Kidney tubule cell (primary cell): ENCODE measurements at regions not wholly inside any gene's neighbourhood (a gene's known extent, or its start where the extent isn't known, plus 50 kb on each side); places are given as distances from the start of the nearest gene placed in this dataset.
"Not testable (repeated sequence)": the region's sequence is repeated elsewhere in the genome, so short reads cannot be mapped to it uniquely, and the experiment has no call there.

Experiments used
- DNase-seq: peaks from one replicate; pipeline ENCODE4 v3.0.0-alpha.2; 2018; ENCODE audit warnings: low spot score

DNA sequence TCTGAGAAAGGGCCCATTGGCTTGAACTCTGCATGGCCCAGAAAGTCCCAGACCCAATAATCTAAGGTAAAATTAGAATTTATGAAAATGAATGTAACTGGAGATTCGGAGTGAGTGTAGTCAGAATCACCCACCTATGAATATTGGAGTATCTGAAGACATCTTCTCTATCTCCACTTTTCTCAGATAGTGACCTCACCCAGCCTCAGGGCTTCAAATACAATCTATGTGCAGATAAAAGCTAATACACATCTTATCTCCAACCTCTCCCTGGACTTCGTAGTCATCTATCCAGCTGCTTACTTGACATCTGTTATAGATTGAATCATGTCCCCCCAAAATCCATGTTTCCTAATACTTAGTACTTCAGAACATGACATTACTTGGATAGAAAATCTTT lies 263.2 kb downstream of the RAD51AP2 start:
- DNase-seq: no peak

DNA sequence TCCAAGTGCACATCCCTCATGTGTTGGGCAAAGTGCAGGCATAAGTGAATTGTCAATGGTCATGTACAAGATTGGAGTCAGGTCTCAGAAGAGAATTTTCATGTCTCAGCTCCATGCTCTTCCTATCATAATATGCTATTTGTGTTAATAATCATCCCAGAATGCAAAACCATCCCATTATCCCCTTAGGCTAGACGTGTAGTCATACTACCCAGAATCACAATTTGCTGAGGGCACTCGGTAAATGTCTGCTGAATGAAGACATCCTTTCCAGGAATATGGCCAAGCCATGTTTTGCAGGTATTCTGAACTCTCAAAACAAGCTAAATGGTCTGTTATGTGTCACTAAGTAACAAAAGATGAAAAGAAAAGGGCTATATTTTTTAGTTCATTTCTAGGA lies 263.8 kb downstream of the RAD51AP2 start:
- DNase-seq: no peak

DNA sequence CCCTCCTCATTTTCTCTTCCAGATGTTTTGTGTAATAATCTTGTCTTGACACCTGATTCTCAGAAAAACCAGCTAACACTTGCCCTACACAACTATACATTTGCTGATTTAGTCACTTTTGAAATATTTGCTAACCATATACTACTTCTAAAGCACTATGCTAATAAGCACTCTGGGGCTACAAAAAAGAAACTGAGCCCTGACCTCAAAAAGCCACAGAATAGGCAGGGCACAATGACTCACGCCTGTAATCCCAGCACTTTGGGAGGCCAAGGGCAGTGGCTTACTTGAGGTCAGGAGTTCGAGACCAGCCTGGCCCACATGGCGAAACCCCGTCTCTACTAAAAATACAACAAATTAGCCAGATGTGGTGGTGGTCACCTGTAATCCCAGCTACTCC lies 266.0 kb downstream of the RAD51AP2 start:
- no peak for DNase-seq

- DNase-seq: no peak
Observed at GRCh38 chr2:17251171-17251570, 267.1 kb downstream of the RAD51AP2 start.

DNA sequence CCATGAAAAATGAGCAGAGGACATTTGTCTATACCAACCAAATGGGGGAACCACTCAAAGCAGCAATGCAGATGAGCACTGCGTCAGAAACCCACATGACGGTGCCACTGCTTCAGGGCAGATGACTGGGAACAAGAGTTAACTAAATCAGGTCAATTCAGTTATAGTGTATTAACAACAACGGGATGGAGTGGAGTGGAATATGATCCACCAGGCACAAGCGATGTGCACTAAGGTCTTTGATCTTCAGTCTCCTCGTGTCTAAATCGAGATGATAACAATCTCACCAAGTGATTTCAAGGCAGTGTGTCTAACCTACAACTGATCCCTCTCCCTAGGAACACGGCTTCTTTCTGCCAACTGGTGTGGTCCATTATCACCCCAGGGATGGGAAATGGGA lies 269.0 kb downstream of the RAD51AP2 start:
- no peak for DNase-seq

- no peak for DNase-seq
Observed at GRCh38 chr2:17245906-17246305, 272.3 kb downstream of the RAD51AP2 start.

DNA sequence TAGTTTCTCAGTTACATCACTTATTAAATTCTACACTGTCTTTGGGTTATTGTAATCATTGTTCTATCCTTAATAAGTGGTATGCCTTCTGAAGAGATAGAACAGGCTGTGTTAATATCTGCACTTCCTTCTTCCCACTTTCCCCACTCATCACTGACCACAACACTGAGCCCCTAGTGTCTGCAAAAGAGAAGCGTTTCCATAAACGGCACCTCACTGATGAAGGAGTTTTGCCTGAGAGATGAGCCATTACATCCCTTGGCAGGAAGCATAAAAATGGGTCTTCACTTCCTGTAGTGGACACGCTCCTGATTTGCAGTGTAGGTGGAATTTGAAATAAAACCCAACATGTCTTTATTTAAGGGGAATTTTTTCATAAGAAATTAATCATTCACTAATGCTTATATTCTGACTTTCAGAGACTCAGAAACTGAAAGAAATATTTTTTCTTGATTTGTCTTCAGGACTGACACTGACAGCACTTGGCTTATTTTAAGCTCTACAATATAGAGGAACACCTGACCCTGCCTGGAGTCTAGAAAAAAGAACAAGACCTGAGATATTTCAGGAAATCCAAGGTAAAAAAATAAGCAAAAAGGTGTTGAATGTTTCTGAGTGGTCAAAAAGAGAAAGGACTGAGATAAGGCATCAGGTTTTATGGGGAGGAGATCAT lies 275.3 kb downstream of the RAD51AP2 start:
- peak; percentile 2 for DNase-seq

DNA sequence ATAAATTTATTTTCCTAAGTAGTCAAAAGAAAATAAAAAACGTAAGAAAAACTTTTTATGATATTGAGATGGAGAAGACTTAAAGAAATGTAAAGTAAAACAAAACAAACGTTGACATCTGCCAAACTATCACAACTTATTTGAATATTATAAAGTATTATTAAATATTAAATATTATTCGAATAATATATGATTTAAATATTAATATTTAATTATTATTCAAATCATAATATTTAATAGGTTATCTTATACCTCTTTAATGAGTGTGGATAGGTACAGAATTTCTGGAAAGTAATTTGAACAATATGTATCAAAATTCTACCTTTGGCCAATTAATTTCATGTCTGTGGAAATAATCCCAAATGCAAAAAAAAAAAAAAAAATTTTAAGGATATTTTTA lies 278.7 kb downstream of the RAD51AP2 start:
- no peak for DNase-seq

- no peak for DNase-seq
Observed at GRCh38 chr2:17235167-17235566, 283.1 kb downstream of the RAD51AP2 start.

- peak; percentile 22 for DNase-seq
Observed at GRCh38 chr2:17232776-17233556, 285.3 kb downstream of the RAD51AP2 start.

DNA sequence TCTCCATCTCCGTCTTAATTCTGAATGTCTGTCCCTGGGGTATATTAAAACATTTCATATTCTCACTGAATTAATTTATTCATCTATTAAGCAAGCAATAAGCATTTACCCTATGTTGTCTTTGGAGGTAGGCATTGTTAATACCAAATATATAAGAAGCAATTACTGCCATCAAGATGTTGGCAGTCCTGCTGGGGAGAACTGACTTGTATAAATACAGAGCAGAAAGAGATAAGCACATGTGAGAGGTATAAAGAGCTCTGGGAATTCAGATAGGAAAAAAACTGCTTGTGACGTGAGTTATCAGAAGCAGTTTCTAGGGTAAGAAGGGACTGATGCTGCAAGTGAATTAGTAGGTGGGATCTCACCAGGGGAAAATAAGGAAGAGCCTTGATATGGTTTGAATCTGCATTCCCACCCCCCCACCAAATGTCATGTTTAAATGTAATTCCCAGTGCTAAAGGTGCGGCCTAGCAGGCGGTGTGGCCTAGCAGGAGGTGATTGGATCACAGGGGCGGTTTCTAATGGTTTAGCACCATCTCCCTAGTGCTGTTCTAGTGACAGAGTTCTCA lies 286.8 kb downstream of the RAD51AP2 start:
- no peak for DNase-seq

- no peak for DNase-seq
Observed at GRCh38 chr2:17229414-17229813, 288.8 kb downstream of the RAD51AP2 start.

- no peak for DNase-seq
Observed at GRCh38 chr2:17228461-17228860, 289.8 kb downstream of the RAD51AP2 start.

GRCh38 chr2:17227856-17228255 lies 290.4 kb downstream of the RAD51AP2 start:
- no peak for DNase-seq

GRCh38 chr2:17226941-17227490 lies 291.2 kb downstream of the RAD51AP2 start:
- DNase-seq: no peak

DNA sequence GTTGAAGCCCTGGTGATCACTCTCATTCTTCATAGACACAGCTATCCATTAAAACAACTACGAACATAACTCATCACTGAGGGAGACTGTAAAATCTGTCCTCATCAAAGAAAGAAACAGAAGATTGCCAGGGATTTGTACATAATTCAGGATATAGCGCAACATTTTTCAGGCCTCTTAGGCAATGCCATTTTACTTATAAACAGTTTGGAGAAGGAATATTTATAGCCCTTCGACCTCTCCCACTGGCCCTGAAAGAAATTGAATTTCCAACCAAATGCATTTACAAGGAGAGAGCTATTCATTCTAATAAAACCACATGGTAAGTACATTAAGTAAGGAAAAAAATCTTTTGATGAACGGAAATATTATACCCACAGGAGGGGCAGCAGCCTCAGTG lies 295.0 kb downstream of the RAD51AP2 start:
- DNase-seq: no peak

GRCh38 chr2:17208511-17208910 lies 309.7 kb downstream of the RAD51AP2 start:
- peak; percentile 50 for DNase-seq

- no peak for DNase-seq
Observed at GRCh38 chr2:17206771-17207170, 311.5 kb downstream of the RAD51AP2 start.

DNA sequence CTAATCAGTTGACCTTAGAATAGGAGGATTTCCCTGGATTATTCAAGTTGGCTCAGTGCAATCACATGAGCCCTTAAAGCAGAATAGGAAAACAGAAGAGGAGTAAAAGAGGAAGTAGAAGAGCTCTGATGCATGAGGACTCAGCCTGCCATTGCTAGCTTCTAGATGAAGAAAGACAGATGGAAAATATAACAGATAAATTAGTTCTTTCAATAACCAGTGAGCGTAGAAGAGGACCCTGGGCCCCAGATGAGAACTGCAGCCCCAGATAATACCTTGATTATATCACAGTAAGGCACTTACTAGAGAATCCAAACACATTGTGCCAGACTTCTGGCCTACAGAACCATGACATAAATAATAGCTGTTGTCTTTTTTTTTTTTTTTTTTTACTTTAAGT lies 314.0 kb downstream of the RAD51AP2 start:
- not testable (repeated sequence) for DNase-seq

GRCh38 chr2:17202628-17203027 lies 315.6 kb downstream of the RAD51AP2 start:
- DNase-seq: not testable (repeated sequence)

DNA sequence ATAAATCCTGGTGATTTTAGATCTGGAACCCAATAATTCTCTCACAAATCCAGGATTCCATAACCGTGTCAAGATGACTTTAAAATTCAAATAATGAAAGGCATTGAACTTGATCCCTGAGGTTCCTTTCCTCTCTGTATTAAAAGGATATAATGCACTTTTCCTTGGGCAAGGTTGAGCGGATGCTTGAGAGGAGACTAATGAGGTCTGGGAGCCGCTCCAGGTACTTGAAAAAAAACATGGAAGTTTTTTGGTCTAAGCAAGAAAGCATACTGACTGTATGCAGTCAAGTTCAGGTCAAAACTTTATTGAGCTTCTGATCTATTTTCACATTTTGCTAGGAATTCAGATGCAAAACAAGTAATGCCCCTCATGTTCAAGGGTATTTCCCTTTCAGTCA lies 318.5 kb downstream of the RAD51AP2 start:
- no peak for DNase-seq

GRCh38 chr2:17196380-17196779 lies 321.9 kb downstream of the RAD51AP2 start:
- DNase-seq: no peak

DNA sequence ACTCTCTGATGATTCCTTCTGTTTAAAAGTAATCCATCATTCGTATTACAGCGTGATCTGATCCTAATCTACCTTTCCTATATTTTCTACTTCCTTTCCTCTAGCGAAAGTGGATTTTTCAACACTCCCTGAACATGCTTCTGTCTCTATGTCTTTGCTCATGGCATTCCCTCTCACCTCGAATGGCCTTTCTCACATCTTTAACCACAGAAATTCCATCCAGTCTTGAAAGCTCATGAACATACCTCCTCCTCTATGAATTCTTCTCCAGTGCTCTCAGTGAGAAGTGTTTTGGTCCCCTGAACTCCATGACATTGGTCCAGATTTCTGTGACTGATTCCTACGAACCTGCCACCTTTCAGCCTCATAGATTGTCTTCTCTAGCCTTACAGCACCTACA lies 323.2 kb downstream of the RAD51AP2 start:
- DNase-seq: no peak
